ENCODE measurements at regions not wholly inside any gene's neighbourhood (a gene's known extent, or its start where the extent isn't known, plus 50 kb on each side); places are given as distances from the start of the nearest gene placed in this dataset.

GRCh38 chr1:106613068-106613467 is 443.4 kb upstream of the PRMT6 start:
- TF ChIP-seq CTCF (IDR thresholded peaks at IDR 0.05) (no peak), POLR2A (IDR thresholded peaks at IDR 0.05) (no peak), EP300 (IDR thresholded peaks at IDR 0.05) (no peak), POLR2AphosphoS5 (IDR thresholded peaks at IDR 0.05) (no peak)
